ENCODE measurements at regions not wholly inside any gene's neighbourhood (a gene's known extent, or its start where the extent isn't known, plus 50 kb on each side); places are given as distances from the start of the nearest gene placed in this dataset.

GRCh38 chr4:124203613-124204238 is 508.8 kb downstream of the ANKRD50 start:
- TF ChIP-seq YY1 (IDR thresholded peaks at IDR 0.05; ENCODE audit: insufficient read depth, insufficient read length) (no peak), SUZ12 (IDR thresholded peaks at IDR 0.05; ENCODE audit: extremely low read depth, insufficient read depth, insufficient read length) (no peak)

Data from NT2/D1 (cell line).